ENCODE measurements at regions not wholly inside any gene's neighbourhood (a gene's known extent, or its start where the extent isn't known, plus 50 kb on each side); places are given as distances from the start of the nearest gene placed in this dataset.
"Not testable (repeated sequence)": the region's sequence is repeated elsewhere in the genome, so short reads cannot be mapped to it uniquely, and the experiment has no call there.

GRCh38 chr9:20236676-20237075 is 385.6 kb downstream of the MLLT3 start:
- H3K27me3 Mint-ChIP-seq: peaks cover 3% of the 10 kb centered on the region
- ChIA-PET POLR2A (no interaction called here), CTCF (no interaction called here)
- peaks cover 35% of the 10 kb centered on the region for H3K4me1 Mint-ChIP-seq (ENCODE audit: low read depth)
- DNase-seq: no peak
- no peak overlapping the region for H3K27ac Mint-ChIP-seq
- H3K9me3 Mint-ChIP-seq: peaks cover 7% of the 10 kb centered on the region
- intact Hi-C loops (cut with micrococcal nuclease): no loop called here
- H3K4me3 Mint-ChIP-seq: no peak overlapping the region
- H3K36me3 Mint-ChIP-seq: peaks cover 2% of the 10 kb centered on the region

GRCh38 chr9:20235206-20235605 is 387.1 kb downstream of the MLLT3 start:
- H3K4me3 Mint-ChIP-seq; H3K36me3 Mint-ChIP-seq; H3K27ac Mint-ChIP-seq; CTCF ChIA-PET; H3K27me3 Mint-ChIP-seq; intact Hi-C loops (cut with micrococcal nuclease); POLR2A ChIA-PET: not testable (repeated sequence)
- Mint-ChIP-seq H3K9me3 (peaks cover 12% of the 10 kb centered on the region), H3K4me1 (ENCODE audit: low read depth) (peaks cover 24% of the 10 kb centered on the region)
- DNase-seq: peak; percentile 32

DNA sequence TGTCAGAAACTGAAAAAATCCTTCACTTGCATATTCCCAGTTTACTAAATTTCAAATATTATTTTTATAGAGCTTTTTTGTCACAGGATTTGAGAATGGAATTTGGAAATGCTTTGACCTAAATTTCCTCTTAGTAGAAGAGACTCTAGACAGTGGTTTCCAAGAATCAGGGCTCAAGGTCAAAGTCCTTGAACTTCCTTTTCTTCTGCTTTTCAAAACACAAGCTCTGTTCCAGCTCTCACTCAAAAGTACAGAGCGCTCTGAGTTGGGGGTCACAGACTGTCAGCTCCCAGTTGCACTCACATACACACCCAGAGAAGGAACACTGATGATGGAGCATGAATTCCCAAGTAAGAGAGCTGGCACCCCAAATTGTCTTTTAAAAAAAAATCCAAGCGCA is 394.2 kb downstream of the MLLT3 start:
- Mint-ChIP-seq H3K9me3 (peaks cover 7% of the 10 kb centered on the region), H3K27me3 (no peaks in the 10 kb centered on the region), H3K4me3 (no peak overlapping the region), H3K36me3 (no peaks in the 10 kb centered on the region), H3K27ac (no peak overlapping the region), H3K4me1 (ENCODE audit: low read depth) (peaks cover 29% of the 10 kb centered on the region)
- intact Hi-C loops (cut with micrococcal nuclease): no loop called here
- no peak for DNase-seq
- ChIA-PET POLR2A (no interaction called here), CTCF (no interaction called here)

GRCh38 chr9:20227166-20227874 is 395.0 kb downstream of the MLLT3 start:
- H3K4me3 Mint-ChIP-seq: no peak overlapping the region
- no peak overlapping the region for H3K27ac Mint-ChIP-seq
- ChIA-PET CTCF (no interaction called here), POLR2A (no interaction called here)
- DNase-seq: no peak
- H3K4me1 Mint-ChIP-seq (ENCODE audit: low read depth): peaks cover 29% of the 10 kb centered on the region
- no peaks in the 10 kb centered on the region for H3K27me3 Mint-ChIP-seq
- intact Hi-C loops (cut with micrococcal nuclease): no loop called here
- H3K9me3 Mint-ChIP-seq: peaks cover 5% of the 10 kb centered on the region
- H3K36me3 Mint-ChIP-seq: no peaks in the 10 kb centered on the region

DNA sequence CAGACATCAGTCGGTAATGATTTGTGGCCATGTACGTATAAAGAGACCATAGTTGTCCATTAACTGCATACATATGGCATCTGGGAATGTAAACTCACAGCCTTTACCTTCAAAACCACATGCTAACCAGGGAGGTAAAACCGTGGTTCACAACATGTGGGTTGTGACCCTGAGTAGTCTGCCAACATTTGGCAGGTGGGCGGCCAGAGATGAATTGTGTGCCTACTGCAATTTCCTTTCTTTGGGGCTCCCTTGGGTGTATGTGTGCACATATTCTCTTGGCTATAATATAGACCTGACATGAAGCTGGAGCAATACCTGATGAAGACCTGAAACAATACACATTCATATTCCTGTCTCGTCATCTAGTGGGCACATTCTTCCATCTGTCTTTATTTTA is 396.0 kb downstream of the MLLT3 start:
- Mint-ChIP-seq H3K4me3 (no peak overlapping the region), H3K27ac (no peak overlapping the region), H3K4me1 (ENCODE audit: low read depth) (peaks cover 31% of the 10 kb centered on the region), H3K9me3 (peaks cover 3% of the 10 kb centered on the region), H3K36me3 (no peaks in the 10 kb centered on the region), H3K27me3 (no peaks in the 10 kb centered on the region)
- ChIA-PET POLR2A (no interaction called here), CTCF (no interaction called here)
- intact Hi-C loops (cut with micrococcal nuclease): no loop called here
- no peak for DNase-seq

GRCh38 chr9:20225826-20226225 is 396.5 kb downstream of the MLLT3 start:
- Mint-ChIP-seq H3K36me3 (no peaks in the 10 kb centered on the region), H3K27me3 (no peaks in the 10 kb centered on the region), H3K27ac (no peak overlapping the region), H3K4me3 (no peak overlapping the region), H3K9me3 (no peaks in the 10 kb centered on the region), H3K4me1 (ENCODE audit: low read depth) (peaks cover 35% of the 10 kb centered on the region)
- intact Hi-C loops (cut with micrococcal nuclease): no loop called here
- ChIA-PET POLR2A (no interaction called here), CTCF (no interaction called here)
- DNase-seq: no peak

DNA sequence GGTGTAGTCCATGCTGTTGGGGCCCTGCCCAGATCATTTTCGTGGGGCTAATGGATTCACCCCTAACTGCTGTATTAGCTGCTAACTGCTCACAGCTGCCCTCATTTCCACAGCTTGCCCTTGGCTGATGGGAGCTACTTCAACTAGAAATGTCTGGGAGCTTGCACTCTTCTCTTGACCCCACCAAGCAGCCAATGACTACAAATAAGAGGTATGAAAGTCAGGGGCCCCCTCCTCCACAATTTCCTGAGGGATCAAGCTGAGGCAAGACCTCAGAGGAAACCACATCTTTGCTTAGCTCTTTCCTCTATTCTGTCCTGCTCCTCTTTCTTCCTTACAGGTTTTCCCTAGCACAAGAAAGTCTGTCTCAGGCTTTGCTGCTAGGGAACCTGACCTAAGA is 397.5 kb downstream of the MLLT3 start:
- no peak for DNase-seq
- no peaks in the 10 kb centered on the region for H3K36me3 Mint-ChIP-seq
- no peaks in the 10 kb centered on the region for H3K27me3 Mint-ChIP-seq
- POLR2A ChIA-PET: no interaction called here
- CTCF ChIA-PET: interaction anchor here (0.6 to 1.5 kb wide), 4 partner anchors 16 to 411 kb away, joined by 3 read pairs; no protein-coding TSS in a partner anchor
- no peak overlapping the region for H3K27ac Mint-ChIP-seq
- intact Hi-C loops (cut with micrococcal nuclease): no loop called here
- H3K9me3 Mint-ChIP-seq: no peaks in the 10 kb centered on the region
- H3K4me3 Mint-ChIP-seq: no peak overlapping the region
- H3K4me1 Mint-ChIP-seq (ENCODE audit: low read depth): peaks cover 35% of the 10 kb centered on the region

DNA sequence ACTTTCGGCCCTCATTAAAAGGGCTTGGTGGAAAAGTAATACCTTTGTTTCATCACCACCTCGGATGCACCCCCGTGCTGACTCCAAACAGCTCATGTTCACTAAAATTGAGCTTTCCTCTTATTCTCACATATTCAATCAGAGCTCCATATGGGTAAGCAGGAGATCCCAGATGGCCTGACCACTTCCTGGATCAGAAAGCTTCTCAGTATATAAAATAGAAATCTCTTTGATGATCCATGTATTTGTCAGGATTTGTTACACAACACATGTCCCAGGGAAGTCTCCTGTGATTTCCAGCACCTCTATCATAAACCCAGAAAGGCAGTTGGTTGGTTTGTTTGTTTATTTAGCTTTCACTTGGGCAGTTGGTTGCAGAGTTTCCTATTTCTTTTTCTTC is 402.0 kb downstream of the MLLT3 start:
- ChIA-PET CTCF (interaction anchor here (0.5 to 0.9 kb wide), 2 partner anchors 136 to 749 kb away, joined by 3 read pairs; no protein-coding TSS in a partner anchor), POLR2A (no interaction called here)
- Mint-ChIP-seq H3K27me3 (no peaks in the 10 kb centered on the region), H3K4me1 (ENCODE audit: low read depth) (peaks cover 13% of the 10 kb centered on the region), H3K4me3 (no peak overlapping the region), H3K27ac (no peak overlapping the region), H3K36me3 (no peaks in the 10 kb centered on the region), H3K9me3 (no peaks in the 10 kb centered on the region)
- intact Hi-C loops (cut with micrococcal nuclease): no loop called here
- DNase-seq: no peak

- CTCF ChIA-PET: interaction anchor here (0.9 kb wide), 1 partner anchor 137 kb away, joined by 3 read pairs; no protein-coding TSS in a partner anchor
- no peaks in the 10 kb centered on the region for H3K36me3 Mint-ChIP-seq
- no peak for DNase-seq
- no peaks in the 10 kb centered on the region for H3K9me3 Mint-ChIP-seq
- H3K27ac Mint-ChIP-seq: no peak overlapping the region
- peaks cover 7% of the 10 kb centered on the region for H3K4me1 Mint-ChIP-seq (ENCODE audit: low read depth)
- no peaks in the 10 kb centered on the region for H3K27me3 Mint-ChIP-seq
- POLR2A ChIA-PET: no interaction called here
- intact Hi-C loops (cut with micrococcal nuclease): no loop called here
- H3K4me3 Mint-ChIP-seq: no peak overlapping the region
Observed at GRCh38 chr9:20219437-20219836, 402.9 kb downstream of the MLLT3 start.

DNA sequence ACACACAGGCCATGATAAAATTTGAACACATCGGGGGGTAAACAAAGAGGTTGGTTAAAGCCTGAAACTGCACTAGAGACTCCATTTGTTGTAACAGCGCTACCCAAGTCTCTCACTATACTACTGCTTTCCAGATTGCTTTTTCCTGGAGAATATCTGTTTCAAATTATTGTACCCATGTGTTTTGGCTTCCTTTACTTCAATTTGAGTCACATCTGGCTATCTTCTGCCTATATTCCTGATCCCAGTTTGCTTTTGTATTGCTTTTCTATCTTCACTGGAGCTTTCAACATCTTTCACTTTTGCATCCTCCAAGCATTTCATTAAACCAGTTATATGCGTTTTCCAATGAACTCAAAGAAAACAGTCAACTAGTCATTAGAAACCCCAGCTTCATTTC is 404.7 kb downstream of the MLLT3 start:
- Mint-ChIP-seq H3K27ac (no peak overlapping the region), H3K4me3 (no peak overlapping the region), H3K27me3 (no peaks in the 10 kb centered on the region), H3K4me1 (ENCODE audit: low read depth) (peaks cover 6% of the 10 kb centered on the region), H3K9me3 (no peaks in the 10 kb centered on the region), H3K36me3 (no peaks in the 10 kb centered on the region)
- intact Hi-C loops (cut with micrococcal nuclease): no loop called here
- POLR2A ChIA-PET: interaction anchor here (0.6 kb wide), 1 partner anchor 18 kb away, joined by 8 read pairs; no protein-coding TSS in a partner anchor
- CTCF ChIA-PET: no interaction called here
- DNase-seq: no peak

DNA sequence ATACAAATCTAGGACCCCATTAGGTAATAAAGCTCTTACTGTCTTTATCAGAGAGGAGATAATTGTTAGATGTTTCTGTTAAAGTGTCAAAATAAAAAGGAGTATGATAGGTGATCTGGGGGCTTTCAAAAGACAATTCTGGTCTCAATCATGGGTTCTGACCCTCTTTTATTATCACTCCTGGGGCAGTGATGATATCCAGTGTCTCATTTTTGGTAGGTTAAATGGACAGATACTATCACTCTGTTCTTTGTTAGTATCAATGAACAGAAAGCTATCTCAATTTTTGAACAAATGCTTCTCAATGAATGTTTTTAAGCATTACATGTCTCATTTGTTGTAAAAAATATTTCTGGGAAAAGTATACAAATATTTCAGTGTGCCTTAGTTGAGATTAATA is 405.9 kb downstream of the MLLT3 start:
- Mint-ChIP-seq H3K9me3 (no peaks in the 10 kb centered on the region), H3K27me3 (no peaks in the 10 kb centered on the region), H3K36me3 (no peaks in the 10 kb centered on the region), H3K4me1 (ENCODE audit: low read depth) (peaks cover 6% of the 10 kb centered on the region), H3K4me3 (no peak overlapping the region), H3K27ac (no peak overlapping the region)
- intact Hi-C loops (cut with micrococcal nuclease): no loop called here
- DNase-seq: no peak
- POLR2A ChIA-PET: no interaction called here
- CTCF ChIA-PET: no interaction called here

GRCh38 chr9:20215552-20215951 is 406.7 kb downstream of the MLLT3 start:
- Mint-ChIP-seq H3K27ac (no peak overlapping the region), H3K9me3 (no peaks in the 10 kb centered on the region), H3K36me3 (no peaks in the 10 kb centered on the region), H3K27me3 (no peaks in the 10 kb centered on the region), H3K4me1 (ENCODE audit: low read depth) (peaks cover 1% of the 10 kb centered on the region), H3K4me3 (no peak overlapping the region)
- intact Hi-C loops (cut with micrococcal nuclease): no loop called here
- no peak for DNase-seq
- ChIA-PET POLR2A (no interaction called here), CTCF (no interaction called here)

- H3K27me3 Mint-ChIP-seq: no peaks in the 10 kb centered on the region
- H3K27ac Mint-ChIP-seq: no peak overlapping the region
- H3K36me3 Mint-ChIP-seq: no peaks in the 10 kb centered on the region
- H3K4me1 Mint-ChIP-seq (ENCODE audit: low read depth): peaks cover 26% of the 10 kb centered on the region
- no peak overlapping the region for H3K4me3 Mint-ChIP-seq
- intact Hi-C loops (cut with micrococcal nuclease): no loop called here
- ChIA-PET CTCF (no interaction called here), POLR2A (no interaction called here)
- no peak for DNase-seq
- no peaks in the 10 kb centered on the region for H3K9me3 Mint-ChIP-seq
Observed at GRCh38 chr9:20212806-20213205, 409.5 kb downstream of the MLLT3 start.

Measured in activated CD4-positive, alpha-beta memory T cell treated with anti-CD3 and anti-CD28 coated beads for 36 hours (primary cell).